SK-N-SH treated with all-trans-retinoic acid at 6 μM for 48 hours (cell line): ENCODE measurements at regions not wholly inside any gene's neighbourhood (a gene's known extent, or its start where the extent isn't known, plus 50 kb on each side); places are given as distances from the start of the nearest gene placed in this dataset.

Experiments used
- ZFP30 ChIP-seq: fragments of 450-650 bp; formaldehyde crosslinking; IDR thresholded peaks from 2 replicates; pipeline ENCODE4 v1.5.0; 2022; ENCODE audit warnings: mild to moderate bottlenecking, moderate library complexity
- ZNF8 ChIP-seq: fragments of 450-650 bp; formaldehyde crosslinking; IDR thresholded peaks from 2 replicates; pipeline ENCODE4 v1.5.0; 2020; ENCODE audit warnings: mild to moderate bottlenecking, moderate library complexity

DNA sequence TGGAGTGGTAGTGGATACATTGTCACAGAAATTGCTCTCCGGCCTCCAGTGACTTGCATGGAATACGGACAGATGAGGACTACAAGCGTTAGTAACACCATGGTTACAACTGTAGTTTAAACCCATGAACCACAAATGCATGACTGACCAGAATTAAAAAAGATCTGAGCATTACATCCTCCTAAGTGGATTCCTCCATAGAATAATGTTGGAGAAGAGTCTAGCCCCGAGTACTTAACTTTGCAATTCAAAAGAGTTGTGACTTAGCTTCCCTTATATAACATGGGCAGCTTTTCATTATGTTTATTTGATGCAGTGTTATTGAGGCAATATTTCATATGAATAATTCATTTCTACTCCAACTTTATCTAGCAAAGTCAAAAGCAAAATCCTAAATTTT lies 457.2 kb upstream of the TMPO start:
- TF ChIP-seq ZFP30 (CRISPR knock-in tag) (no peak), ZNF8 (CRISPR knock-in tag) (no peak)
